HEK293 (cell line): ENCODE measurements at regions not wholly inside any gene's neighbourhood (a gene's known extent, or its start where the extent isn't known, plus 50 kb on each side); places are given as distances from the start of the nearest gene placed in this dataset.

ENCODE experiments used
- CTCF ChIA-PET: fragments of 350-600 bp; formaldehyde crosslinking; extraction: SDS; loops from one replicate; lab custom pipeline; 2021; ENCODE audit warnings: antibody characterized with exemption; lab: Yijun Ruan, JAX
- POLR2A ChIA-PET: fragments of 300-600 bp; formaldehyde crosslinking; extraction: SDS; loops from one replicate; lab custom pipeline; 2020; ENCODE audit warnings: antibody characterized with exemption, inconsistent platforms; lab: Yijun Ruan, JAX
- H3K27ac ChIP-seq: fragments of 200-500 bp; sonication (Bioruptor generic); 2 replicates; pipeline ENCODE4 v1.5.1; 2014; ENCODE audit warnings: low read depth, low read length, control low read depth, inconsistent platforms; ENCODE audit errors: extremely low read depth
- H3K36me3 ChIP-seq, 2 experiments: fragments of 200-500 bp in 1 of 2; sonication (Bioruptor generic) in 1 of 2; 1 replicate in 1 of 2; 2 replicates in 1 of 2; pipeline ENCODE4 v1.5.1; 2014 to 2017; ENCODE audit warnings: inconsistent platforms in 2 of 2, low read length in 2 of 2; ENCODE audit not compliant: control insufficient read depth in 2 of 2, insufficient read depth in 1 of 2
- H3K4me1 ChIP-seq: fragments of 200-500 bp; sonication (Bioruptor generic); 2 replicates; pipeline ENCODE4 v1.5.1; 2014; ENCODE audit warnings: mild to moderate bottlenecking, low read length, inconsistent platforms; ENCODE audit not compliant: control insufficient read depth, insufficient read depth
- H3K4me3 ChIP-seq: 2 replicates; pipeline ENCODE4 v1.5.1; 2011; ENCODE audit warnings: low read depth, mild to moderate bottlenecking, control low read depth, low read length, moderate library complexity
- H3K9me3 ChIP-seq: fragments of 200-500 bp; sonication (Bioruptor generic); 2 replicates; pipeline ENCODE4 v1.5.1; 2014; ENCODE audit warnings: low read depth, low read length, inconsistent platforms; ENCODE audit not compliant: control insufficient read depth, insufficient read depth
- HIC1 ChIP-seq: fragments of 450-650 bp; formaldehyde crosslinking; IDR thresholded peaks from 2 replicates; pipeline ENCODE4 v1.5.1; 2016; ENCODE audit warnings: missing biosample characterization, missing genetic modification characterization
- MEIS1 ChIP-seq: sonication (generic); formaldehyde crosslinking; IDR thresholded peaks from 2 replicates; pipeline ENCODE4 v1.8.1; 2022; ENCODE audit warnings: missing genetic modification reagents, mild to moderate bottlenecking, borderline replicate concordance
- ZBTB10 ChIP-seq: fragments of 450-650 bp; formaldehyde crosslinking; IDR thresholded peaks from 2 replicates; pipeline ENCODE4 v1.5.1; 2016; ENCODE audit warnings: missing biosample characterization, missing genetic modification characterization
- ZNF169 ChIP-seq: fragments of 450-650 bp; formaldehyde crosslinking; IDR thresholded peaks from 2 replicates; pipeline ENCODE4 v1.5.1; 2016; ENCODE audit warnings: missing biosample characterization, missing genetic modification characterization
- ZNF202 ChIP-seq: fragments of 450-650 bp; formaldehyde crosslinking; IDR thresholded peaks from 2 replicates; pipeline ENCODE4 v1.5.1; 2016; ENCODE audit warnings: missing biosample characterization, missing genetic modification characterization, borderline replicate concordance
- ZNF354C ChIP-seq: fragments of 450-650 bp; formaldehyde crosslinking; IDR thresholded peaks from 2 replicates; pipeline ENCODE4 v1.5.1; 2016; ENCODE audit warnings: missing biosample characterization, missing genetic modification characterization, low read depth, borderline replicate concordance
- ZNF394 ChIP-seq: fragments of 450-650 bp; formaldehyde crosslinking; IDR thresholded peaks from 2 replicates; pipeline ENCODE4 v1.5.1; 2016; ENCODE audit warnings: missing biosample characterization, missing genetic modification characterization, mild to moderate bottlenecking, moderate library complexity, borderline replicate concordance
- ZNF530 ChIP-seq: fragments of 450-650 bp; formaldehyde crosslinking; IDR thresholded peaks from 2 replicates; pipeline ENCODE4 v1.5.1; 2016; ENCODE audit warnings: low read depth, missing biosample characterization, missing genetic modification characterization
- ZNF548 ChIP-seq: fragments of 450-650 bp; formaldehyde crosslinking; IDR thresholded peaks from 2 replicates; pipeline ENCODE4 v1.5.1; 2016; ENCODE audit warnings: missing biosample characterization, missing genetic modification characterization
- ZNF596 ChIP-seq: fragments of 450-650 bp; IDR thresholded peaks from 2 replicates; pipeline ENCODE4 v1.5.0; 2018; ENCODE audit warnings: missing biosample characterization, mild to moderate bottlenecking, missing genetic modification characterization, moderate library complexity
- ZNF626 ChIP-seq: fragments of 450-650 bp; sonication (Bioruptor Pico); formaldehyde crosslinking; IDR thresholded peaks from 2 replicates; pipeline ENCODE4 v1.5.1; 2018; ENCODE audit warnings: missing biosample characterization, missing genetic modification characterization, inconsistent platforms
- ZNF707 ChIP-seq: fragments of 450-650 bp; formaldehyde crosslinking; IDR thresholded peaks from 2 replicates; pipeline ENCODE4 v1.5.1; 2016; ENCODE audit warnings: missing biosample characterization, missing genetic modification characterization
- ZNF76 ChIP-seq: fragments of 450-650 bp; formaldehyde crosslinking; IDR thresholded peaks from 2 replicates; pipeline ENCODE4; 2016; ENCODE audit warnings: low read depth, missing biosample characterization, missing genetic modification characterization, borderline replicate concordance
- ZNF785 ChIP-seq: fragments of 450-650 bp; formaldehyde crosslinking; IDR thresholded peaks from 2 replicates; pipeline ENCODE4 v1.5.1; 2016; ENCODE audit warnings: missing biosample characterization, missing genetic modification characterization
- ZNF792 ChIP-seq: fragments of 450-650 bp; formaldehyde crosslinking; IDR thresholded peaks from 2 replicates; pipeline ENCODE4 v1.5.1; 2016; ENCODE audit warnings: missing biosample characterization, missing genetic modification characterization
- ZSCAN16 ChIP-seq: fragments of 450-650 bp; formaldehyde crosslinking; IDR thresholded peaks from 2 replicates; pipeline ENCODE4 v1.5.1; 2016; ENCODE audit warnings: missing biosample characterization, missing genetic modification characterization
- TF ChIP-seq, protein P1 (sequence below): fragments of 450-650 bp; formaldehyde crosslinking; IDR thresholded peaks from 2 replicates; pipeline ENCODE4 v1.5.1; 2017; ENCODE audit warnings: missing biosample characterization, mild to moderate bottlenecking, missing genetic modification characterization, moderate library complexity
- TF ChIP-seq, protein P2 (sequence below): fragments of 450-650 bp; formaldehyde crosslinking; IDR thresholded peaks from 2 replicates; pipeline ENCODE4 v1.5.0; 2017; ENCODE audit warnings: missing biosample characterization, missing genetic modification characterization, borderline replicate concordance
- TF ChIP-seq, protein P3 (sequence below): fragments of 450-650 bp; formaldehyde crosslinking; IDR thresholded peaks from 2 replicates; pipeline ENCODE4 v1.5.1; 2016; ENCODE audit warnings: missing biosample characterization, missing genetic modification characterization
- TF ChIP-seq, protein P4 (sequence below): fragments of 450-650 bp; formaldehyde crosslinking; IDR thresholded peaks from 2 replicates; pipeline ENCODE4 v1.5.1; 2016; ENCODE audit warnings: missing biosample characterization, missing genetic modification characterization
- TF ChIP-seq, protein P5 (sequence below): fragments of 450-650 bp; formaldehyde crosslinking; IDR thresholded peaks from 2 replicates; pipeline ENCODE4 v1.5.1; 2016; ENCODE audit warnings: missing biosample characterization, missing genetic modification characterization

DNA sequence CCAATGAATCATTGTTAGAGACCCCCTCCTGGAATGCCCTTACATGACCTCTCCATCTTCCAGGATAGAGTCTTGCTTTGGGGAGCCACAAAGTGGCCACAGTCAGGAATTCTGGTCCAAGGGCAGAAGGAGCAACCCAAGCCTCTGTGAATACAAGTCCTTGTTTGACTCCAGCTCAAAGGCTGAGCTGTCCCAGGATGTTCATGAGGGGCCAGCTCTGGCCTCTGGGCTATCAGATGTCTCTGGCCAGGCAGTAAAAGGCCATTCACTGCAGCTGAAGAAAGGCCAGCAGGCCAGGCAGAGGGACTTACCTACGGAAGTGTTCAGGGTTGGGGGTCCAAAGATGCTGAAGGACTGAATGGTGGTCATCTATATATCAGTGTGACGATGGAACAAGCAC, 98.3 kb upstream of the IPO9 start (continued):
- TF ChIP-seq, protein P1, sequence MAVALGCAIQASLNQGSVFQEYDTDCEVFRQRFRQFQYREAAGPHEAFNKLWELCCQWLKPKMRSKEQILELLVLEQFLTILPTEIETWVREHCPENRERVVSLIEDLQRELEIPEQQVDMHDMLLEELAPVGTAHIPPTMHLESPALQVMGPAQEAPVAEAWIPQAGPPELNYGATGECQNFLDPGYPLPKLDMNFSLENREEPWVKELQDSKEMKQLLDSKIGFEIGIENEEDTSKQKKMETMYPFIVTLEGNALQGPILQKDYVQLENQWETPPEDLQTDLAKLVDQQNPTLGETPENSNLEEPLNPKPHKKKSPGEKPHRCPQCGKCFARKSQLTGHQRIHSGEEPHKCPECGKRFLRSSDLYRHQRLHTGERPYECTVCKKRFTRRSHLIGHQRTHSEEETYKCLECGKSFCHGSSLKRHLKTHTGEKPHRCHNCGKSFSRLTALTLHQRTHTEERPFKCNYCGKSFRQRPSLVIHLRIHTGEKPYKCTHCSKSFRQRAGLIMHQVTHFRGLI (tag by site-specific recombination) = no peak
- TF ChIP-seq ZNF596 (tag by site-specific recombination) = no peak

GRCh38 chr1:201731142-201731541, 97.8 kb upstream of the IPO9 start:
- POLR2A ChIA-PET = interaction anchor here (1.4 kb wide), 1 partner anchor 17 kb away, joined by 4 read pairs; no protein-coding TSS in a partner anchor
- Histone ChIP-seq H3K27ac (no peak overlapping the region), H3K36me3 (no peaks in the 10 kb centered on the region), H3K9me3 (no peaks in the 10 kb centered on the region), H3K4me3 (no peak overlapping the region), H3K4me1 (no peaks in the 10 kb centered on the region)
- CTCF ChIA-PET = interaction anchor here (2.7 kb wide), 1 partner anchor 22 kb away, joined by 11 read pairs; no protein-coding TSS in a partner anchor
- TF ChIP-seq ZNF626 (tag by site-specific recombination) (no peak), ZNF530 (tag by site-specific recombination) (no peak), HIC1 (no peak), ZNF169 (no peak), ZSCAN16 (tag by site-specific recombination) (no peak), ZNF76 (tag by site-specific recombination) (no peak), ZNF785 (tag by site-specific recombination) (no peak), MEIS1 (no peak), ZNF707 (tag by site-specific recombination) (no peak), ZNF548 (tag by site-specific recombination) (no peak), ZNF792 (tag by site-specific recombination) (no peak), ZBTB10 (tag by site-specific recombination) (no peak), ZNF202 (tag by site-specific recombination) (no peak), ZNF394 (tag by site-specific recombination) (no peak), ZNF354C (tag by site-specific recombination) (no peak)
- TF ChIP-seq, protein P2, sequence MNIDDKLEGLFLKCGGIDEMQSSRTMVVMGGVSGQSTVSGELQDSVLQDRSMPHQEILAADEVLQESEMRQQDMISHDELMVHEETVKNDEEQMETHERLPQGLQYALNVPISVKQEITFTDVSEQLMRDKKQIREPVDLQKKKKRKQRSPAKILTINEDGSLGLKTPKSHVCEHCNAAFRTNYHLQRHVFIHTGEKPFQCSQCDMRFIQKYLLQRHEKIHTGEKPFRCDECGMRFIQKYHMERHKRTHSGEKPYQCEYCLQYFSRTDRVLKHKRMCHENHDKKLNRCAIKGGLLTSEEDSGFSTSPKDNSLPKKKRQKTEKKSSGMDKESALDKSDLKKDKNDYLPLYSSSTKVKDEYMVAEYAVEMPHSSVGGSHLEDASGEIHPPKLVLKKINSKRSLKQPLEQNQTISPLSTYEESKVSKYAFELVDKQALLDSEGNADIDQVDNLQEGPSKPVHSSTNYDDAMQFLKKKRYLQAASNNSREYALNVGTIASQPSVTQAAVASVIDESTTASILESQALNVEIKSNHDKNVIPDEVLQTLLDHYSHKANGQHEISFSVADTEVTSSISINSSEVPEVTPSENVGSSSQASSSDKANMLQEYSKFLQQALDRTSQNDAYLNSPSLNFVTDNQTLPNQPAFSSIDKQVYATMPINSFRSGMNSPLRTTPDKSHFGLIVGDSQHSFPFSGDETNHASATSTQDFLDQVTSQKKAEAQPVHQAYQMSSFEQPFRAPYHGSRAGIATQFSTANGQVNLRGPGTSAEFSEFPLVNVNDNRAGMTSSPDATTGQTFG (tag by site-specific recombination) = no peak
- TF ChIP-seq, protein P3, sequence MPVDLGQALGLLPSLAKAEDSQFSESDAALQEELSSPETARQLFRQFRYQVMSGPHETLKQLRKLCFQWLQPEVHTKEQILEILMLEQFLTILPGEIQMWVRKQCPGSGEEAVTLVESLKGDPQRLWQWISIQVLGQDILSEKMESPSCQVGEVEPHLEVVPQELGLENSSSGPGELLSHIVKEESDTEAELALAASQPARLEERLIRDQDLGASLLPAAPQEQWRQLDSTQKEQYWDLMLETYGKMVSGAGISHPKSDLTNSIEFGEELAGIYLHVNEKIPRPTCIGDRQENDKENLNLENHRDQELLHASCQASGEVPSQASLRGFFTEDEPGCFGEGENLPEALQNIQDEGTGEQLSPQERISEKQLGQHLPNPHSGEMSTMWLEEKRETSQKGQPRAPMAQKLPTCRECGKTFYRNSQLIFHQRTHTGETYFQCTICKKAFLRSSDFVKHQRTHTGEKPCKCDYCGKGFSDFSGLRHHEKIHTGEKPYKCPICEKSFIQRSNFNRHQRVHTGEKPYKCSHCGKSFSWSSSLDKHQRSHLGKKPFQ (tag by site-specific recombination) = no peak
- TF ChIP-seq, protein P4, sequence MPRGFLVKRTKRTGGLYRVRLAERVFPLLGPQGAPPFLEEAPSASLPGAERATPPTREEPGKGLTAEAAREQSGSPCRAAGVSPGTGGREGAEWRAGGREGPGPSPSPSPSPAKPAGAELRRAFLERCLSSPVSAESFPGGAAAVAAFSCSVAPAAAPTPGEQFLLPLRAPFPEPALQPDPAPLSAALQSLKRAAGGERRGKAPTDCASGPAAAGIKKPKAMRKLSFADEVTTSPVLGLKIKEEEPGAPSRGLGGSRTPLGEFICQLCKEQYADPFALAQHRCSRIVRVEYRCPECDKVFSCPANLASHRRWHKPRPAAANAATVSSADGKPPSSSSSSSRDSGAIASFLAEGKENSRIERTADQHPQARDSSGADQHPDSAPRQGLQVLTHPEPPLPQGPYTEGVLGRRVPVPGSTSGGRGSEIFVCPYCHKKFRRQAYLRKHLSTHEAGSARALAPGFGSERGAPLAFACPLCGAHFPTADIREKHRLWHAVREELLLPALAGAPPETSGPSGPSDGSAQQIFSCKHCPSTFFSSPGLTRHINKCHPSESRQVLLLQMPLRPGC (tag by site-specific recombination) = no peak
- TF ChIP-seq, protein P5, sequence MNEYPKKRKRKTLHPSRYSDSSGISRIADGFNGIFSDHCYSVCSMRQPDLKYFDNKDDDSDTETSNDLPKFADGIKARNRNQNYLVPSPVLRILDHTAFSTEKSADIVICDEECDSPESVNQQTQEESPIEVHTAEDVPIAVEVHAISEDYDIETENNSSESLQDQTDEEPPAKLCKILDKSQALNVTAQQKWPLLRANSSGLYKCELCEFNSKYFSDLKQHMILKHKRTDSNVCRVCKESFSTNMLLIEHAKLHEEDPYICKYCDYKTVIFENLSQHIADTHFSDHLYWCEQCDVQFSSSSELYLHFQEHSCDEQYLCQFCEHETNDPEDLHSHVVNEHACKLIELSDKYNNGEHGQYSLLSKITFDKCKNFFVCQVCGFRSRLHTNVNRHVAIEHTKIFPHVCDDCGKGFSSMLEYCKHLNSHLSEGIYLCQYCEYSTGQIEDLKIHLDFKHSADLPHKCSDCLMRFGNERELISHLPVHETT (tag by site-specific recombination) = no peak
